H4 (cell line): ENCODE measurements at regions not wholly inside any gene's neighbourhood (a gene's known extent, or its start where the extent isn't known, plus 50 kb on each side); places are given as distances from the start of the nearest gene placed in this dataset.

Experiments used
- DNase-seq: peaks from one replicate; pipeline ENCODE4 v3.0.0-alpha.2; 2015; ENCODE audit warnings: low spot score

GRCh38 chr4:123026015-123026414 lies 103.6 kb upstream of the NUDT6 start:
- peak; percentile 26 for DNase-seq

- no peak for DNase-seq
Measured at GRCh38 chr4:123031664-123032063, 109.3 kb upstream of the NUDT6 start.

- DNase-seq = no peak
Measured at GRCh38 chr4:123034023-123034422, 111.6 kb upstream of the NUDT6 start.

- no peak for DNase-seq
Measured at GRCh38 chr4:123035239-123035638, 112.8 kb upstream of the NUDT6 start.

GRCh38 chr4:123037804-123038203 lies 115.4 kb upstream of the NUDT6 start:
- peak; percentile 13 for DNase-seq

- DNase-seq = no peak
Measured at GRCh38 chr4:123042095-123042494, 119.7 kb upstream of the NUDT6 start.

- no peak for DNase-seq
Measured at GRCh38 chr4:123043013-123043412, 120.6 kb upstream of the NUDT6 start.

- no peak for DNase-seq
Measured at GRCh38 chr4:123043793-123044425, 121.5 kb upstream of the NUDT6 start.

- DNase-seq = no peak
Measured at GRCh38 chr4:123046096-123046495, 123.7 kb upstream of the NUDT6 start.

- DNase-seq = no peak
Measured at GRCh38 chr4:123050018-123050417, 127.6 kb upstream of the NUDT6 start.

GRCh38 chr4:123052007-123052406 lies 129.6 kb upstream of the NUDT6 start:
- no peak for DNase-seq

GRCh38 chr4:123055943-123056342 lies 133.5 kb upstream of the NUDT6 start:
- no peak for DNase-seq

GRCh38 chr4:123060039-123060770 lies 137.8 kb upstream of the NUDT6 start:
- no peak for DNase-seq

GRCh38 chr4:123064390-123064789 lies 142.0 kb upstream of the NUDT6 start:
- no peak for DNase-seq

GRCh38 chr4:123068081-123068480 lies 145.7 kb upstream of the NUDT6 start:
- DNase-seq = no peak

GRCh38 chr4:123072060-123072459 lies 149.7 kb upstream of the NUDT6 start:
- DNase-seq = no peak

- no peak for DNase-seq
Measured at GRCh38 chr4:123073650-123074049, 151.3 kb upstream of the NUDT6 start.

- no peak for DNase-seq
Measured at GRCh38 chr4:123077330-123077729, 154.9 kb upstream of the NUDT6 start.

- DNase-seq = no peak
Measured at GRCh38 chr4:123081971-123082370, 159.6 kb upstream of the NUDT6 start.

GRCh38 chr4:123083646-123084045 lies 161.2 kb upstream of the NUDT6 start:
- no peak for DNase-seq

GRCh38 chr4:123088501-123088900 lies 166.1 kb upstream of the NUDT6 start:
- DNase-seq = no peak

- DNase-seq = no peak
Measured at GRCh38 chr4:123090886-123091285, 168.5 kb upstream of the NUDT6 start.

- DNase-seq = no peak
Measured at GRCh38 chr4:123092586-123092985, 170.2 kb upstream of the NUDT6 start.

- DNase-seq = no peak
Measured at GRCh38 chr4:123093236-123093635, 170.8 kb upstream of the NUDT6 start.
